ENCODE measurements at regions not wholly inside any gene's neighbourhood (a gene's known extent, or its start where the extent isn't known, plus 50 kb on each side); places are given as distances from the start of the nearest gene placed in this dataset.

DNA sequence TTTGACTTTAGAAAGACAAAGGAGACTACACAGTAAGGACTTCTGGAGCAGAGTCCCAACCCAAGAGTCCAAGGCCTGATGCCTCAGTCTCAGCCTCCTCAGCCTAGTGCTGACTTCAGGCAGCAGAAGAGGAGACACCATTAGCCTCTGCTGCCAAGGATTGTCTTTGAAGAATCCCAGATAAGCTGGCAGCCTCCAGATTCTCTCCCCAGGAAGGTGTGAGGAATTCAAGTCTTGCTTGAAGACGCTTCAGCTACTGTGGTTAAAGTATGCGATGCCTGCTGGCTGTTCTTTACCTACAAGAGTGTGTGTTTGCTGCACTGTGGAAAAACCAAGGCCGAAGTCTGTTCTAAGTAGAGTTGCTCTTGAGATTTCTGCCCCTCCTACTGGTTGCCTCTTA, 215.9 kb upstream of the TCF21 start:
- ATAC-seq (no peak), DNase-seq (no peak)
- no peaks in the 10 kb centered on the region for H3K27me3 ChIP-seq
- no peak overlapping the region for H3K4me3 ChIP-seq
- intact Hi-C loops (cut with DNase I): no loop called here
- H3K36me3 ChIP-seq: no peaks in the 10 kb centered on the region
- no peak for TF ChIP-seq CTCF (IDR thresholded peaks at IDR 0.05)
- TF ChIP-seq POLR2A (IDR thresholded peaks at IDR 0.05): no peak
- no peak overlapping the region for H3K27ac ChIP-seq
- WGBS, 4 donors: 55 to 81% (median 70%) methylated on average over 3 of the region's 3 CpGs
- H3K4me1 ChIP-seq: no peaks in the 10 kb centered on the region
- H3K9me3 ChIP-seq: no peaks in the 10 kb centered on the region

DNA sequence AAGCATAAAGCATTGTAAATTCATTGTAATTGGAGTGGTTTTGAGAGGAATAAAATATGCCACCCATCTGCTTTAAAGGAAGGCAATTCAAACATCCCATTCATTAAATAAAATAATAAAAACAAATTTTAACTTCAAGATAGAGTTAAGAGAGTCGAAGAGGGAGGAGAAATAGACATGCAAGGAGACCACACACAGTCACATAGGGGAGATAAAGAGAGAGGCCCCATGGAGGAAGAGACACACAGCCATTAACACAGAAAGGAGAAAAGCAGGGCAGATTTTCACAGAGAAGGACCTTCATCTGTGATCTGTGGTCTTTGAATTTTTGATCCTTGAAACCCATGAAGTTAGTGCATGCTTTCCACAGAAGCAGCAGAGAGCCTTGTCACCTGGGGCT, 214.3 kb upstream of the TCF21 start:
- ATAC-seq (no peak), DNase-seq (no peak)
- Histone ChIP-seq H3K27me3 (no peaks in the 10 kb centered on the region), H3K27ac (no peak overlapping the region), H3K4me1 (no peaks in the 10 kb centered on the region), H3K36me3 (no peaks in the 10 kb centered on the region), H3K4me3 (no peak overlapping the region), H3K9me3 (no peaks in the 10 kb centered on the region)
- TF ChIP-seq CTCF (IDR thresholded peaks at IDR 0.05): no peak
- no peak for TF ChIP-seq POLR2A (IDR thresholded peaks at IDR 0.05)
- WGBS, 4 donors: 20 to 39% (median 35%) methylated on average over 1 of the region's 1 CpG
- intact Hi-C loops (cut with DNase I): no loop called here

- H3K27me3 ChIP-seq: no peaks in the 10 kb centered on the region
- ATAC-seq (no peak), DNase-seq (no peak)
- no peaks in the 10 kb centered on the region for H3K9me3 ChIP-seq
- H3K36me3 ChIP-seq: no peaks in the 10 kb centered on the region
- H3K27ac ChIP-seq: no peak overlapping the region
- intact Hi-C loops (cut with DNase I): no loop called here
- TF ChIP-seq CTCF (IDR thresholded peaks at IDR 0.05) (no peak), POLR2A (IDR thresholded peaks at IDR 0.05) (no peak)
- H3K4me3 ChIP-seq: no peak overlapping the region
- WGBS, 4 donors: 78 to 92% (median 87%) methylated on average over 2 of the region's 2 CpGs
- H3K4me1 ChIP-seq: no peaks in the 10 kb centered on the region
Measured at GRCh38 chr6:133680994-133681393, 207.9 kb upstream of the TCF21 start.

- Histone ChIP-seq H3K36me3 (no peaks in the 10 kb centered on the region), H3K9me3 (no peaks in the 10 kb centered on the region), H3K4me3 (no peak overlapping the region), H3K27ac (no peak overlapping the region), H3K27me3 (no peaks in the 10 kb centered on the region), H3K4me1 (no peaks in the 10 kb centered on the region)
- WGBS, 4 donors: 19 to 26% (median 21%) methylated on average over 2 of the region's 2 CpGs
- DNase-seq (no peak), ATAC-seq (no peak)
- intact Hi-C loops (cut with DNase I): no loop called here
- TF ChIP-seq POLR2A (IDR thresholded peaks at IDR 0.05) (no peak), CTCF (IDR thresholded peaks at IDR 0.05) (no peak)
Measured at GRCh38 chr6:133681891-133682290, 207.0 kb upstream of the TCF21 start.

Measured in heart left ventricle (tissue), 16 donors.